Fibroblast of lung (primary cell): ENCODE measurements at regions not wholly inside any gene's neighbourhood (a gene's known extent, or its start where the extent isn't known, plus 50 kb on each side); places are given as distances from the start of the nearest gene placed in this dataset.
"Not testable (repeated sequence)": the region's sequence is repeated elsewhere in the genome, so short reads cannot be mapped to it uniquely, and the experiment has no call there.

Experiments
- DNase-seq, 2 donors: peaks; one replicate each; pipeline versions ENCODE4 v3.0.0 to v3.0.0-alpha.2; 2010; ENCODE audit warnings: low read depth in 2 of 2
- H2AFZ ChIP-seq: 2 replicates; pipeline ENCODE4 v1.5.1; 2012; ENCODE audit warnings: low read length, control low read depth, inconsistent platforms
- H3K27ac ChIP-seq: 2 replicates; pipeline ENCODE4 v1.5.1; 2011; ENCODE audit warnings: low read length, control low read depth; ENCODE audit not compliant: insufficient read depth
- H3K27me3 ChIP-seq: 2 replicates; pipeline ENCODE4 v1.5.1; 2011; ENCODE audit warnings: mild to moderate bottlenecking, low read length; ENCODE audit not compliant: control insufficient read depth, insufficient read depth
- H3K36me3 ChIP-seq: 2 replicates; pipeline ENCODE4 v1.5.1; 2011; ENCODE audit warnings: low read length; ENCODE audit not compliant: control insufficient read depth, insufficient read depth
- H3K4me1 ChIP-seq: 2 replicates; pipeline ENCODE4 v1.5.1; 2011; ENCODE audit warnings: low read length; ENCODE audit not compliant: control insufficient read depth, insufficient read depth; ENCODE audit errors: extremely low read depth
- H3K4me2 ChIP-seq: 2 replicates; pipeline ENCODE4 v1.5.1; 2011; ENCODE audit warnings: low read length, control low read depth; ENCODE audit not compliant: insufficient read depth; ENCODE audit errors: extremely low read depth
- H3K4me3 ChIP-seq, 4 experiments: fragments of 200-600 bp in 1 of 4; sonication (generic) in 1 of 4; replicated peaks in 1 of 4; 2 replicates each; pipeline ENCODE4 v1.5.1; 2011 to 2016; ENCODE audit warnings: low read length in 4 of 4, low read depth in 3 of 4, mild to moderate bottlenecking in 3 of 4, control low read depth in 2 of 4, inconsistent platforms in 1 of 4, mixed read lengths in 1 of 4; ENCODE audit not compliant: insufficient read depth in 1 of 4; ENCODE audit errors: control extremely low read depth in 1 of 4
- H3K79me2 ChIP-seq: 2 replicates; pipeline ENCODE4 v1.5.1; 2012; ENCODE audit warnings: mild to moderate bottlenecking, low read length, inconsistent platforms; ENCODE audit not compliant: control insufficient read depth, insufficient read depth
- H3K9ac ChIP-seq: 2 replicates; pipeline ENCODE4 v1.5.1; 2011; ENCODE audit warnings: mild to moderate bottlenecking, low read length, control low read depth; ENCODE audit not compliant: insufficient read depth
- H3K9me3 ChIP-seq: 2 replicates; pipeline ENCODE4 v1.5.1; 2012; ENCODE audit warnings: low read depth, low read length; ENCODE audit not compliant: control insufficient read depth, insufficient read depth
- H4K20me1 ChIP-seq: 2 replicates; pipeline ENCODE4 v1.5.1; 2011; ENCODE audit warnings: low read length; ENCODE audit not compliant: control insufficient read depth, insufficient read depth; ENCODE audit errors: extremely low read depth
- EZH2 ChIP-seq: IDR thresholded peaks from 2 replicates; pipeline ENCODE4 v1.5.1; 2012; ENCODE audit warnings: low read length, control low read depth, mild to moderate bottlenecking; ENCODE audit errors: missing control alignments
- TF ChIP-seq, protein P1 (sequence below), 2 donors: IDR thresholded peaks in 1 of 2; conservative IDR thresholded peaks in 1 of 2; 1 replicate in 1 of 2; 2 replicates in 1 of 2; pipeline ENCODE4 v1.5.1; 2011 to 2012; ENCODE audit warnings: low read length in 2 of 2, control low read depth in 1 of 2, inconsistent platforms in 1 of 2, low read depth in 1 of 2, mild to moderate bottlenecking in 1 of 2

DNA sequence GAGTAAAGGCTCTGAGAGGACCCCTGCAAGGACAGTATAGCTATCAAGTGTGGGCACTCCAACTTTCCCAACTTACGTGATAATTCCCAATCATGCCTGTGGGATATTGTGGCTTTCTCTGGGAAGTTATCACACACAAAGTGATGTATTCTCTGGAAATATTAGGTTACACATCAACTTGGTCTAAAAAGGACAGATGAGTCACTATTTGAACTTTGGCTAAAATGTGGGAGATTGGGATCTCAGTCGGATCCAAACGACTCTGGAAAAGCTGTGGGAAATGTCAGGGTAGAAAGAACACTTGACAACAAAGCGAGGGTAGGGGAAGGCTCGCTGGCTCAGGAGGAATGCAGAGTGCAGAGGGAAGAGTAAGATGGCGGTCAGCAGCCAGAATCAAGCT is 1048.9 kb downstream of the BCL11B start:
- H2AFZ ChIP-seq, result no peak overlapping the region
- H3K9ac ChIP-seq, result no peak overlapping the region
- no peak overlapping the region for H3K4me2 ChIP-seq
- no peaks in the 10 kb centered on the region for H3K79me2 ChIP-seq
- no peak overlapping the region for H3K4me3 ChIP-seq
- H3K4me1 ChIP-seq, result no peaks in the 10 kb centered on the region
- no peak overlapping the region for H3K27ac ChIP-seq
- H3K27me3 ChIP-seq, result no peaks in the 10 kb centered on the region
- H3K36me3 ChIP-seq, result no peaks in the 10 kb centered on the region
- TF ChIP-seq EZH2, result no peak
- TF ChIP-seq, protein P1, sequence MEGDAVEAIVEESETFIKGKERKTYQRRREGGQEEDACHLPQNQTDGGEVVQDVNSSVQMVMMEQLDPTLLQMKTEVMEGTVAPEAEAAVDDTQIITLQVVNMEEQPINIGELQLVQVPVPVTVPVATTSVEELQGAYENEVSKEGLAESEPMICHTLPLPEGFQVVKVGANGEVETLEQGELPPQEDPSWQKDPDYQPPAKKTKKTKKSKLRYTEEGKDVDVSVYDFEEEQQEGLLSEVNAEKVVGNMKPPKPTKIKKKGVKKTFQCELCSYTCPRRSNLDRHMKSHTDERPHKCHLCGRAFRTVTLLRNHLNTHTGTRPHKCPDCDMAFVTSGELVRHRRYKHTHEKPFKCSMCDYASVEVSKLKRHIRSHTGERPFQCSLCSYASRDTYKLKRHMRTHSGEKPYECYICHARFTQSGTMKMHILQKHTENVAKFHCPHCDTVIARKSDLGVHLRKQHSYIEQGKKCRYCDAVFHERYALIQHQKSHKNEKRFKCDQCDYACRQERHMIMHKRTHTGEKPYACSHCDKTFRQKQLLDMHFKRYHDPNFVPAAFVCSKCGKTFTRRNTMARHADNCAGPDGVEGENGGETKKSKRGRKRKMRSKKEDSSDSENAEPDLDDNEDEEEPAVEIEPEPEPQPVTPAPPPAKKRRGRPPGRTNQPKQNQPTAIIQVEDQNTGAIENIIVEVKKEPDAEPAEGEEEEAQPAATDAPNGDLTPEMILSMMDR (conservative IDR thresholded peaks at IDR 0.05 in 1 of 2, IDR thresholded peaks at IDR 0.05 in 1 of 2; ENCODE audit: low read depth in 1 of 2, low read length in 2 of 2), result no peak
- H4K20me1 ChIP-seq, result no peaks in the 10 kb centered on the region
- H3K9me3 ChIP-seq, result no peaks in the 10 kb centered on the region
- no peak for DNase-seq

DNA sequence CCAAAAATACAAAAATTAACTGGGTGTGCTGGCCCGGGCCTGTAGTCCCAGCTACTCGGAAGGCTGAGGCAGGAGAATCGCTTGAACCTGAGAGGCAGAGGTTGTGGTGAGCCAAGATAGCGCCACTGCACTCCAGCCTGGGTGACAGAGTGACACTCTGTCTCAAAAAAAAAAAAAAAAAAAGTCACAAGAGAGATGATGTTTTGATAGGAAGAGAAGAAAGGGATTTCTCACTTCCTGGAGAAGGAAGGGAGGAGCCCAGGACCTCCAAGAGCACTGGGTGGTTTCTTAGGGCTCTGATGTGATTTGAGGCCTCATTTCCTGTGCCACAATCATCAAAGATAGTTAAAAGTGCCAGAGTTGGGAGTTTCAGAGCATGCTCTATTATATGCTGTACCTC is 1048.3 kb downstream of the BCL11B start:
- H3K27ac ChIP-seq, H3K4me3 ChIP-seq, H3K4me2 ChIP-seq, H2AFZ ChIP-seq, H3K79me2 ChIP-seq, H3K9me3 ChIP-seq, H3K36me3 ChIP-seq, H4K20me1 ChIP-seq, H3K27me3 ChIP-seq, H3K9ac ChIP-seq, H3K4me1 ChIP-seq, DNase-seq: not testable (repeated sequence)

DNA sequence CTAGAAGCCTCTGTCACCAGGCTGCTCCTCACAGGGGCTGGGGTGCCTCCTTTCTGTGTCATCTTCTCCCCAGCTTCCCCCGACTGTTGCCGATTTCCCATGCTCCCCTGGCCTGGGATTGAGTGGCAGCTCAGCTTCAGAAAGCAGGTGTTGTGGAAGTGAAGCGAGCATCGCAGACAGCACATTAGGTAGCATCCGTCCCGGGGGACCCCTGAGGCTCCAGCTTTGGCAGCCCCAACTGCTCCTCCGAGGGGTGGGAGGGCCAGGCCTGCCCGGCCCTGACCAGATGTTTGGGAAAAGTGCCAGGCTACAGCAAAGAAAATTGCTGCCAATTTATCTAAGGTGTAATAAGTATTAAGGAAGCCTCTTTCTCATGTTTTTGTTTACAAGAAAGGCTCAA is 1045.6 kb downstream of the BCL11B start:
- H3K9me3 ChIP-seq, result no peaks in the 10 kb centered on the region
- no peaks in the 10 kb centered on the region for H4K20me1 ChIP-seq
- no peak overlapping the region for H3K4me3 ChIP-seq
- no peaks in the 10 kb centered on the region for H3K79me2 ChIP-seq
- TF ChIP-seq EZH2, result no peak
- TF ChIP-seq, protein P1 (conservative IDR thresholded peaks at IDR 0.05 in 1 of 2, IDR thresholded peaks at IDR 0.05 in 1 of 2; ENCODE audit: low read depth in 1 of 2, low read length in 2 of 2), result no peak
- H3K4me1 ChIP-seq, result no peaks in the 10 kb centered on the region
- H3K36me3 ChIP-seq, result no peaks in the 10 kb centered on the region
- no peak overlapping the region for H3K27ac ChIP-seq
- DNase-seq, result no peak
- no peak overlapping the region for H3K4me2 ChIP-seq
- H3K9ac ChIP-seq, result no peak overlapping the region
- no peaks in the 10 kb centered on the region for H3K27me3 ChIP-seq
- H2AFZ ChIP-seq, result no peak overlapping the region
